ENCODE measurements at regions not wholly inside any gene's neighbourhood (a gene's known extent, or its start where the extent isn't known, plus 50 kb on each side); places are given as distances from the start of the nearest gene placed in this dataset.
"Not testable (repeated sequence)": the region's sequence is repeated elsewhere in the genome, so short reads cannot be mapped to it uniquely, and the experiment has no call there.

GRCh38 chr1:206362994-206363393 lies 107.3 kb upstream of the IKBKE start:
- not testable (repeated sequence) for DNase-seq (ENCODE audit: low spot score)

- not testable (repeated sequence) for DNase-seq (ENCODE audit: low spot score)
Measured at GRCh38 chr1:206365271-206365670, 105.0 kb upstream of the IKBKE start.

- DNase-seq (ENCODE audit: low spot score) = not testable (repeated sequence)
Measured at GRCh38 chr1:206366131-206366530, 104.1 kb upstream of the IKBKE start.

DNA sequence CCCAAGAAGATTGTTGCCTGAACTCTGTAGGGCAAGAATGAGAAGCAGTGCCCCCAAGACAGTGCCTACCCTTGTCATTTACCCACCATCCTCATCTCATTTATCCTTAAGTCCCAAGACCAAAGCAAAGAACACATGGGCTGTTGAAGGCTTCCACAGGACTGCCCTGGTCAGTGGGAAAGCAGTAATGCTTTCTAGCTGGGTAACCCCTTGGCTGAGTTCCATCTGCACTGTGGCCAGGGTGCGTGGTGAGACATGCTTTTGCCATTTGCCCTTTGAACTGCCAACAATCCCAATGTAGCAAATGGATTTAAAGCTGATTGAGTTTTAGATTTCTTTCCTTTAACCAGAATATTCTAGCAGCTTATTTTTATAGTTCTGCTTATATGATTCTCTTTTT lies 103.5 kb upstream of the IKBKE start:
- not testable (repeated sequence) for DNase-seq (ENCODE audit: low spot score)

- DNase-seq (ENCODE audit: low spot score) = not testable (repeated sequence)
Measured at GRCh38 chr1:206367955-206368622, 102.2 kb upstream of the IKBKE start.

GRCh38 chr1:206374725-206375124 lies 95.6 kb upstream of the IKBKE start:
- DNase-seq (ENCODE audit: low spot score) = not testable (repeated sequence)

DNA sequence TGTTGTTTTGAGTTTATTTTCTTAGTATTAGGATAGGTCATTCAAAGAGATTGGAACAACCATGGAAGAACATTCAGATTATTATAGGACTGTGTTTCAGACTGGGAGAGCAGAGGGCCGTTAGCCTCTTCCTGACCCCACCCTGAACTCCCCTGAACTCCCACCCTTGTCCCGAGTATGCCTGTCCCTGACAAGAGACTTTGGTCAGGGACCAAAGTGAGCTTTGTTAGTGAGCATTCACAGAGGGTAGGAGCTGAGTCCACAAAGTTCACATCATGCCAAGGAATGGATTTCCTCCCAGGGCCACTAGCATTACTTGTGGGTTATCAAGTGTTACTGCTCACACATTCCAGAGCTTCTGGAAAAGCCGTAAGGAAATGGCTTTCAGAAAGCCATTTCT lies 94.7 kb upstream of the IKBKE start:
- DNase-seq (ENCODE audit: low spot score) = not testable (repeated sequence)

GRCh38 chr1:206378506-206378905 lies 91.8 kb upstream of the IKBKE start:
- DNase-seq (ENCODE audit: low spot score) = not testable (repeated sequence)

- DNase-seq (ENCODE audit: low spot score) = not testable (repeated sequence)
Measured at GRCh38 chr1:206379245-206379644, 91.0 kb upstream of the IKBKE start.

GRCh38 chr1:206380163-206380790 lies 90.0 kb upstream of the IKBKE start:
- DNase-seq (ENCODE audit: low spot score) = not testable (repeated sequence)

DNA sequence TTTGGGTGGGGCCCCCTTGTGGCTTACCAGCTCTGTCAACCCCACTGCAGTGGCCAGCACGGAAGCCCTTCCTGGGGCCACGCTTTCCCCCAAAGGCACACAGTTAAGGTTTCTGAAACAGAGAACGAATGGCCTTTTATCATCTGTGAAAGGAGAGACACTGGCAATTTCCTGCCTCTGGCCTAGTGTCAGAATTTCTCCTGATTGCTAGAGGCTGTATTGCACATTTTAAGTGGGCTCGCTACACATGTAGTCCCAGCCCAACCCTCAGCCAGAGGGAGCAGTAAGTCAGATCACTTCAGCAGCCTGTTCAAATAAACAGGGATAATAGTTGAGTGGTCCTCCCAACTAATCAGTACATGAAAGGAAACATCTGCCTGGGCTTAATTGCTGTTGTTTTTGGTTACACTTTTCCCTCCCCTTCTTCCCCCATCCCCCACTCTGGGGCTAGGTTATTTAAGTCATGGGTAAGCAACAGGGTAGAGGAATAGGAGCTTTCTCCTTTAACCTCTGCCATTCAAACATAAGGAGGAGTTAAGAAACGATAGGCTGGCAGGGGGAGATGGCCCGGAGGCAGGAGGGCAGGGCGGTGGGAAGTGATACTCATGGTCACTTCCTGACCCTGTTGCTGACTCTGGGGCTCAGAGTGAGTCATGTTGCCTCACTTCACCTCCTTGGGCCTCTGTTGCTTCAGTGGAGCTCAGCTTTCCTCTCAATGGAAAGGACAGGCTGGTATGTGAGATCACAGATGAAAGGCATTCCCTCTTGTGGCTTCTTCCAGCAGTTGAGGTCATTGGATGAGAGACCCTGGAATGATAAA lies 89.3 kb upstream of the IKBKE start:
- DNase-seq (ENCODE audit: low spot score) = not testable (repeated sequence)

- peak; percentile 4 for DNase-seq (ENCODE audit: low spot score)
Measured at GRCh38 chr1:206384029-206384807, 86.1 kb upstream of the IKBKE start.

- not testable (repeated sequence) for DNase-seq (ENCODE audit: low spot score)
Measured at GRCh38 chr1:206384891-206385290, 85.4 kb upstream of the IKBKE start.

DNA sequence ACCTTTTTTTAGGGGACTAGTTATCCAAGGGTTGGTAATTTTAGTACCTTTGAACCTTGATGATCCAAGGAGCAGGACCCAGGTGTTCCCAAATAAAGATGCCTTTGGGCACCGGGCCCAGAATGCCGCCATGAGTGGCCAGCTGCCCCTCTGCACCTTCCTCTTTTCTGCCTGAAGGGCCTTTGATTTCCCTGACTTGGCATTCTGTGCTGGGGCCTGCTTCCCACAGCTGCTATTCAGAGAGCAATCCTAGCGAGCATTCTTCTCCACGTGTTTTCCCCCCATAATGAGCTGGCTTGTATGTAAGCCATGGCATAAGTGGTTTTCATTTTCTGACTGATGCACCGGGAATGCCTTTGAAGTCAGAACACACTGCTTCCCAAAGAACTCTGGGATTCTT lies 82.6 kb upstream of the IKBKE start:
- DNase-seq (ENCODE audit: low spot score) = not testable (repeated sequence)

GRCh38 chr1:206391903-206392302 lies 78.4 kb upstream of the IKBKE start:
- DNase-seq (ENCODE audit: low spot score) = not testable (repeated sequence)

DNA sequence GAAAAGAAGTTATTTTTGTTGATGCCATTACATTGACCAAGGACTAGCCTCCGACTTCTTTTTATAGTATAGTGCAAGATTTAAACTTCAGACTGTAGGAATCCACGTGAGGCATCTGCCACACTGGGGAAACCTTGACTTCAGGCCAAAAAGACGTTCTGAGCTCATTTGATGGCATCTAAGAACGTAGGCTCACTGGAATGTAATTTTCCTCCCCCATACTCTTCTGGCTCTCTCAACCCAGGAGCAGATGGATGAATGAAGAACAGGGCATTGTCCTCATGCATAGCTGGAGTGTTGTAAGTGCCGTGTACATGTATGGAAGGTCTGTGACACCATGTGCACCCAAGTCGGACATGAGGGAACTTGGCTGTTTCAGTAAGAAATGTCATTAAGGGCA lies 72.8 kb upstream of the IKBKE start:
- not testable (repeated sequence) for DNase-seq (ENCODE audit: low spot score)

- not testable (repeated sequence) for DNase-seq (ENCODE audit: low spot score)
Measured at GRCh38 chr1:206398261-206398660, 72.0 kb upstream of the IKBKE start.

- DNase-seq (ENCODE audit: low spot score) = not testable (repeated sequence)
Measured at GRCh38 chr1:206403612-206404307, 66.5 kb upstream of the IKBKE start.

DNA sequence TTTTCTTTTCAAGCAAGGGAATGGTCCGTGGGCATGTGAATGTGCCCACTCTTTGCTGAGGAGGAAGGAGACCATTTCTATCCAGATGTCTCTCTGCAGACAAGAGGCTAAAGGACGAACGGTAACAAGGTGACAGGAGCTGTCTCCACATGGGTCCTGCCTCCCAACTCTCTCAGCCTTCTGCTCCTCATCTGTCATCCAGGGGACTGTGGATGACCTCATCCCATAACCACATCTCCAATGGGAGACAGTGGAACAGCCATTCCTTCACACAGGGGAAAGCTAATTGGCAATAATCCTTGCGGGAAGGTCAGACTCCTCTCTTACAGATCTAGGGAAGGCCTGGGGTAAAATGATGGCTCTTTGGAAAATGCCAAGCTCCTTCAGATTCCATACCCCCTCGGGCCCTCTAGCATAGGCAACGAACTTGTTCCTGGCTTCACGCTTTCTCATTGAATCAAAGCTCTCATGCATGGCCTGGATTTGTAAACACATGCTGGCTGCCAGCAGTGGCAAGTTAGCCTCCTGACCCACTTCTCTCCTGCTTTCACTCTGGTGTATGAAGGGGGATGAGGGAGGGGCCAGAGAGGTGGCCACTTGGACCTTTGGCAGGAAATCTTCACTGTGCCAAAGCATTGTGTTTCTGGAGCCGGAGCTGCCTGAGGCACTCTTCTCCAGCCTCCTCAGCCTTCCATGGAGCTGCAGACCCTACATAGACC lies 65.8 kb upstream of the IKBKE start:
- not testable (repeated sequence) for DNase-seq (ENCODE audit: low spot score)

GRCh38 chr1:206405282-206405681 lies 65.0 kb upstream of the IKBKE start:
- DNase-seq (ENCODE audit: low spot score) = not testable (repeated sequence)
